ENCODE measurements at regions not wholly inside any gene's neighbourhood (a gene's known extent, or its start where the extent isn't known, plus 50 kb on each side); places are given as distances from the start of the nearest gene placed in this dataset.

DNA sequence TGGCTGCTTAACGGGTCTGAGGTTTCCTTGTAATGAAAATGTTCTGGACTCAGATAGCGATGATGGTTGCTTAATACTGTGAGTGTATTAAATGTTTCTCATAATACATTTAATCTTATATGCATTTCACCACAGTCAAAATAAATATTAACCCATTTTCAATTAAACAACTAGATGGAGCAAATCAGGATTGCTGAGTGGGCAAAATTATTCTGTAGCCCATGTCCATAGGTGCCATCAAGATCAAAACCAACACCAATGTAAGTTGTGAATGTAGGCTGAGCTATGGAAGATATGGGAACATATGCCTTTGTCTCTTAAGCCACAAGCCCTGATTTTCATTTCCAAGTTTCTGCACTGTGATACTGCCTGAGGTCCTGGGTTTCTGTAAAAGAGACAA is 572.6 kb upstream of the EEF2KMT start:
- TF ChIP-seq, protein P1, sequence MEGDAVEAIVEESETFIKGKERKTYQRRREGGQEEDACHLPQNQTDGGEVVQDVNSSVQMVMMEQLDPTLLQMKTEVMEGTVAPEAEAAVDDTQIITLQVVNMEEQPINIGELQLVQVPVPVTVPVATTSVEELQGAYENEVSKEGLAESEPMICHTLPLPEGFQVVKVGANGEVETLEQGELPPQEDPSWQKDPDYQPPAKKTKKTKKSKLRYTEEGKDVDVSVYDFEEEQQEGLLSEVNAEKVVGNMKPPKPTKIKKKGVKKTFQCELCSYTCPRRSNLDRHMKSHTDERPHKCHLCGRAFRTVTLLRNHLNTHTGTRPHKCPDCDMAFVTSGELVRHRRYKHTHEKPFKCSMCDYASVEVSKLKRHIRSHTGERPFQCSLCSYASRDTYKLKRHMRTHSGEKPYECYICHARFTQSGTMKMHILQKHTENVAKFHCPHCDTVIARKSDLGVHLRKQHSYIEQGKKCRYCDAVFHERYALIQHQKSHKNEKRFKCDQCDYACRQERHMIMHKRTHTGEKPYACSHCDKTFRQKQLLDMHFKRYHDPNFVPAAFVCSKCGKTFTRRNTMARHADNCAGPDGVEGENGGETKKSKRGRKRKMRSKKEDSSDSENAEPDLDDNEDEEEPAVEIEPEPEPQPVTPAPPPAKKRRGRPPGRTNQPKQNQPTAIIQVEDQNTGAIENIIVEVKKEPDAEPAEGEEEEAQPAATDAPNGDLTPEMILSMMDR (conservative IDR thresholded peaks at IDR 0.05 in 1 of 2, IDR thresholded peaks at IDR 0.05 in 1 of 2; ENCODE audit: low read depth in 1 of 2, low read length in 2 of 2) = no peak
- TF ChIP-seq EZH2 (IDR thresholded peaks at IDR 0.05; ENCODE audit: low read length, missing control alignments) = no peak

Data from fibroblast of lung (primary cell).